ENCODE measurements at regions not wholly inside any gene's neighbourhood (a gene's known extent, or its start where the extent isn't known, plus 50 kb on each side); places are given as distances from the start of the nearest gene placed in this dataset.

- Histone ChIP-seq H3K4me3 (ENCODE audit: low read depth, low read length) (no peak overlapping the region), H3K36me3 (no peaks in the 10 kb centered on the region), H3K27me3 (no peaks in the 10 kb centered on the region), H3K4me1 (no peaks in the 10 kb centered on the region; the same call in 1 of the 2 replicates), H3K9me3 (no peaks in the 10 kb centered on the region)
- no peak for TF ChIP-seq CTCF (IDR thresholded peaks at IDR 0.05; ENCODE audit: low read depth, low read length)
- DNase-seq: no peak
Measured at GRCh38 chr2:21866316-21866715, 742.5 kb downstream of the TDRD15 start.

- no peak for TF ChIP-seq CTCF (IDR thresholded peaks at IDR 0.05; ENCODE audit: low read depth, low read length)
- no peak overlapping the region for H3K4me3 ChIP-seq (ENCODE audit: low read depth, low read length)
- H3K4me1 ChIP-seq: no peaks in the 10 kb centered on the region
- DNase-seq: no peak
- H3K9me3 ChIP-seq: no peaks in the 10 kb centered on the region
- H3K27me3 ChIP-seq: no peaks in the 10 kb centered on the region
- no peaks in the 10 kb centered on the region for H3K36me3 ChIP-seq
Measured at GRCh38 chr2:21887881-21888280, 764.1 kb downstream of the TDRD15 start.

GRCh38 chr2:21890041-21890440 lies 766.3 kb downstream of the TDRD15 start:
- Histone ChIP-seq H3K4me1 (no peaks in the 10 kb centered on the region), H3K36me3 (no peaks in the 10 kb centered on the region), H3K27me3 (no peaks in the 10 kb centered on the region), H3K4me3 (ENCODE audit: low read depth, low read length) (no peak overlapping the region), H3K9me3 (no peaks in the 10 kb centered on the region)
- no peak for TF ChIP-seq CTCF (IDR thresholded peaks at IDR 0.05; ENCODE audit: low read depth, low read length)
- DNase-seq: no peak

- Histone ChIP-seq H3K4me3 (ENCODE audit: low read depth, low read length) (no peak overlapping the region), H3K27me3 (no peaks in the 10 kb centered on the region), H3K9me3 (no peaks in the 10 kb centered on the region; the same call in 1 of the 2 replicates), H3K36me3 (no peaks in the 10 kb centered on the region), H3K4me1 (no peaks in the 10 kb centered on the region)
- no peak for TF ChIP-seq CTCF (IDR thresholded peaks at IDR 0.05; ENCODE audit: low read depth, low read length)
- DNase-seq: no peak
Measured at GRCh38 chr2:21890716-21891115, 766.9 kb downstream of the TDRD15 start.

GRCh38 chr2:21891191-21891590 lies 767.4 kb downstream of the TDRD15 start:
- no peaks in the 10 kb centered on the region for H3K27me3 ChIP-seq
- DNase-seq: no peak
- TF ChIP-seq CTCF (IDR thresholded peaks at IDR 0.05; ENCODE audit: low read depth, low read length): no peak

GRCh38 chr2:21892140-21892539 lies 768.4 kb downstream of the TDRD15 start:
- no peak for TF ChIP-seq CTCF (IDR thresholded peaks at IDR 0.05; ENCODE audit: low read depth, low read length)
- no peaks in the 10 kb centered on the region for H3K36me3 ChIP-seq
- H3K4me1 ChIP-seq: no peaks in the 10 kb centered on the region
- no peaks in the 10 kb centered on the region for H3K27me3 ChIP-seq
- DNase-seq: no peak
- no peak overlapping the region for H3K4me3 ChIP-seq (ENCODE audit: low read depth, low read length)
- no peaks in the 10 kb centered on the region; the same call in 1 of the 2 replicates for H3K9me3 ChIP-seq

More at GRCh38 chr2:21891191-21891590, 767.4 kb downstream of the TDRD15 start:
- Histone ChIP-seq H3K4me3 (ENCODE audit: low read depth, low read length) (no peak overlapping the region), H3K4me1 (no peaks in the 10 kb centered on the region), H3K9me3 (no peaks in the 10 kb centered on the region; the same call in 1 of the 2 replicates), H3K36me3 (no peaks in the 10 kb centered on the region)

Measured in BE2C (cell line).